ENCODE measurements at regions not wholly inside any gene's neighbourhood (a gene's known extent, or its start where the extent isn't known, plus 50 kb on each side); places are given as distances from the start of the nearest gene placed in this dataset.

GRCh38 chr6:12545619-12546409 is 170.8 kb upstream of the PHACTR1 start:
- Histone ChIP-seq H2BK5ac (ENCODE audit: low read depth, low read length) (no peak overlapping the region), H4K8ac (ENCODE audit: extremely low read depth, insufficient read depth, low read length) (no peak overlapping the region), H4K91ac (replicated peaks; ENCODE audit: insufficient read length, low read length) (no peak overlapping the region), H3K9ac (replicated peaks in 1 of 4; ENCODE audit: extremely low read depth in 1 of 4, low read depth in 3 of 4, low read length in 3 of 4) (no peak overlapping the region), H3K4me2 (ENCODE audit: insufficient read depth in 1 of 2, low read depth in 2 of 2, low read length in 2 of 2) (no peak overlapping the region), H3K27me3 (replicated peaks in 1 of 4; ENCODE audit: control insufficient read depth in 3 of 4, extremely low read depth in 1 of 4, insufficient read depth in 3 of 4, low read length in 3 of 4) (no peaks in the 10 kb centered on the region), H2AFZ (ENCODE audit: low read length) (no peak overlapping the region), H3K4me1 (replicated peaks in 1 of 4; ENCODE audit: control insufficient read depth in 3 of 4, insufficient read depth in 4 of 4, low read length in 3 of 4) (no peaks in the 10 kb centered on the region), H3K4me3 (ENCODE audit: extremely low read depth in 1 of 4, insufficient read depth in 2 of 4, low read depth in 3 of 4, low read length in 4 of 4) (no peak overlapping the region), H2BK15ac (ENCODE audit: low read length) (no peak overlapping the region), H3K23me2 (ENCODE audit: low read depth, low read length) (no peaks in the 10 kb centered on the region), H3K23ac (ENCODE audit: insufficient read length) (no peak overlapping the region), H2BK20ac (ENCODE audit: low read length) (no peak overlapping the region), H3K14ac (ENCODE audit: insufficient read length) (no peak overlapping the region), H4K5ac (ENCODE audit: insufficient read length, low read depth, low read length) (no peak overlapping the region), H3K4ac (replicated peaks; ENCODE audit: insufficient read length, low read depth, low read length) (no peak overlapping the region), H2BK120ac (replicated peaks; ENCODE audit: low read depth, low read length) (no peak overlapping the region), H4K20me1 (replicated peaks in 1 of 2; ENCODE audit: control insufficient read depth in 1 of 2, insufficient read depth in 2 of 2, low read length in 2 of 2) (no peaks in the 10 kb centered on the region), H2AK5ac (ENCODE audit: low read depth, low read length) (no peak overlapping the region), H3K79me1 (ENCODE audit: low read depth, low read length) (no peaks in the 10 kb centered on the region), H3K36me3 (ENCODE audit: control insufficient read depth in 2 of 4, insufficient read depth in 4 of 4, low read length in 3 of 4) (no peaks in the 10 kb centered on the region), H2BK12ac (ENCODE audit: low read depth, low read length) (no peak overlapping the region), H3K9me3 (ENCODE audit: insufficient read depth in 2 of 2, low read depth in 1 of 2, low read length in 1 of 2) (peaks cover 4 to 18% of the 10 kb centered on the region in 2 experiments; a peak in 2 of 4 replicates), H3K18ac (ENCODE audit: extremely low read depth, low read length) (no peak overlapping the region), H3K27ac (ENCODE audit: low read depth, low read length) (no peak overlapping the region), H3K79me2 (ENCODE audit: control insufficient read depth in 1 of 2, insufficient read depth in 2 of 2, low read length in 2 of 2) (no peaks in the 10 kb centered on the region), H3K56ac (replicated peaks; ENCODE audit: insufficient read length, low read depth, low read length) (no peak overlapping the region)
- no peak for FAIRE-seq
- POLR2A ChIA-PET (ENCODE audit: partially characterized antibody) = no interaction called here
- DNase-seq (ENCODE audit: low read depth in 1 of 2, low spot score in 2 of 2) = no peak
- WGBS, 2 experiments (ENCODE audit: extremely low coverage in 1 of 2, insufficient coverage in 1 of 2, insufficient read length in 1 of 2, insufficient replicate concordance in 2 of 2, low coverage in 1 of 2, low lambda C conversion rate in 2 of 2, missing lambda C conversion rate in 1 of 2) = 93% methylated on average over 2 of the region's 2 CpGs; no CpG with 5 or more reads in 1 of the 2 experiments
- CTCF ChIA-PET (ENCODE audit: partially characterized antibody) = interaction anchor here (0.6 kb wide), 1 partner anchor 213 kb away, joined by 4 read pairs; no protein-coding TSS in a partner anchor
- TF ChIP-seq HDAC6 (IDR thresholded peaks at IDR 0.05; ENCODE audit: low read depth, low read length) (no peak), CEBPB (IDR thresholded peaks at IDR 0.05; ENCODE audit: low read depth, low read length) (no peak), BRCA1 (IDR thresholded peaks at IDR 0.05; ENCODE audit: low read depth, low read length) (no peak), BACH1 (IDR thresholded peaks at IDR 0.05; ENCODE audit: low read length) (no peak), JUN (IDR thresholded peaks at IDR 0.05; ENCODE audit: low read depth, low read length) (no peak), MAFK (IDR thresholded peaks at IDR 0.05; ENCODE audit: low read depth, low read length) (no peak), E2F6 (IDR thresholded peaks at IDR 0.05) (no peak), FOSL1 (IDR thresholded peaks at IDR 0.05; ENCODE audit: insufficient read depth, low read depth, low read length) (no peak), SP4 (IDR thresholded peaks at IDR 0.05; ENCODE audit: low read length) (no peak), RXRA (IDR thresholded peaks at IDR 0.05; ENCODE audit: insufficient read depth, low read depth, low read length) (no peak), EZH2 (IDR thresholded peaks at IDR 0.05; ENCODE audit: low read depth, low read length, severe bottlenecking) (no peak)
- TF ChIP-seq, protein P1, sequence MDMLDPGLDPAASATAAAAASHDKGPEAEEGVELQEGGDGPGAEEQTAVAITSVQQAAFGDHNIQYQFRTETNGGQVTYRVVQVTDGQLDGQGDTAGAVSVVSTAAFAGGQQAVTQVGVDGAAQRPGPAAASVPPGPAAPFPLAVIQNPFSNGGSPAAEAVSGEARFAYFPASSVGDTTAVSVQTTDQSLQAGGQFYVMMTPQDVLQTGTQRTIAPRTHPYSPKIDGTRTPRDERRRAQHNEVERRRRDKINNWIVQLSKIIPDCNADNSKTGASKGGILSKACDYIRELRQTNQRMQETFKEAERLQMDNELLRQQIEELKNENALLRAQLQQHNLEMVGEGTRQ (IDR thresholded peaks at IDR 0.05; ENCODE audit: low read length) = no peak

Data from H1 (cell line).